ENCODE measurements at regions not wholly inside any gene's neighbourhood (a gene's known extent, or its start where the extent isn't known, plus 50 kb on each side); places are given as distances from the start of the nearest gene placed in this dataset.

GRCh38 chr14:49363821-49364751 lies 222.1 kb downstream of the RPS29 start:
- no TSS peak for BruUV-seq (replicated peaks)
- Histone ChIP-seq H3K27ac (ENCODE audit: low read depth, low read length, poor library complexity, severe bottlenecking) (no peak overlapping the region), H3K4me1 (ENCODE audit: insufficient read depth, low read length, poor library complexity, severe bottlenecking) (no peaks in the 10 kb centered on the region), H3K9me3 (ENCODE audit: low read depth, low read length, poor library complexity, severe bottlenecking) (no peaks in the 10 kb centered on the region), H3K27me3 (replicated peaks; ENCODE audit: insufficient read depth, low read depth, low read length, poor library complexity) (no peaks in the 10 kb centered on the region), H3K4me3 (ENCODE audit: low read depth, low read length, poor library complexity, severe bottlenecking) (no peak overlapping the region), H3K36me3 (ENCODE audit: insufficient read depth, low read length, poor library complexity, severe bottlenecking) (no peaks in the 10 kb centered on the region)
- DNase-seq (ENCODE audit: low spot score) = no peak
- TF ChIP-seq EZH2 (IDR thresholded peaks at IDR 0.05; ENCODE audit: borderline replicate concordance, low read depth, low read length, poor library complexity, severe bottlenecking) (no peak), CTCF (conservative IDR thresholded peaks at IDR 0.05; ENCODE audit: low read depth, low read length) (no peak)
- ChIA-PET CTCF (no interaction called here), POLR2A (ENCODE audit: low non-redundant PET) (no interaction called here)
- intact Hi-C loops (cut with micrococcal nuclease; ENCODE audit: unreplicated experiment) = no loop called here

GRCh38 chr14:49362916-49363315 lies 223.3 kb downstream of the RPS29 start:
- H3K27me3 ChIP-seq (replicated peaks; ENCODE audit: insufficient read depth, low read depth, low read length, poor library complexity) = no peaks in the 10 kb centered on the region

GRCh38 chr14:49339130-49339529 lies 247.1 kb downstream of the RPS29 start:
- Histone ChIP-seq H3K4me3 (ENCODE audit: low read depth, low read length, poor library complexity, severe bottlenecking) (no peak overlapping the region), H3K27ac (ENCODE audit: low read depth, low read length, poor library complexity, severe bottlenecking) (no peak overlapping the region), H3K27me3 (replicated peaks; ENCODE audit: insufficient read depth, low read depth, low read length, poor library complexity) (no peaks in the 10 kb centered on the region), H3K36me3 (ENCODE audit: insufficient read depth, low read length, poor library complexity, severe bottlenecking) (no peaks in the 10 kb centered on the region), H3K9me3 (ENCODE audit: low read depth, low read length, poor library complexity, severe bottlenecking) (no peaks in the 10 kb centered on the region), H3K4me1 (ENCODE audit: insufficient read depth, low read length, poor library complexity, severe bottlenecking) (no peaks in the 10 kb centered on the region)
- POLR2A ChIA-PET (ENCODE audit: low non-redundant PET) = no interaction called here
- CTCF ChIA-PET = no interaction called here
- intact Hi-C loops (cut with micrococcal nuclease; ENCODE audit: unreplicated experiment) = no loop called here
- DNase-seq (ENCODE audit: low spot score) = no peak
- no TSS peak for BruUV-seq (replicated peaks)
- no peak for TF ChIP-seq EZH2 (IDR thresholded peaks at IDR 0.05; ENCODE audit: borderline replicate concordance, low read depth, low read length, poor library complexity, severe bottlenecking)
- TF ChIP-seq CTCF (conservative IDR thresholded peaks at IDR 0.05; ENCODE audit: low read depth, low read length) = no peak

More at GRCh38 chr14:49362916-49363315, 223.3 kb downstream of the RPS29 start:
- no peaks in the 10 kb centered on the region for H3K36me3 ChIP-seq (ENCODE audit: insufficient read depth, low read length, poor library complexity, severe bottlenecking)
- intact Hi-C loops (cut with micrococcal nuclease; ENCODE audit: unreplicated experiment) = no loop called here
- H3K9me3 ChIP-seq (ENCODE audit: low read depth, low read length, poor library complexity, severe bottlenecking) = no peaks in the 10 kb centered on the region
- H3K4me1 ChIP-seq (ENCODE audit: insufficient read depth, low read length, poor library complexity, severe bottlenecking) = no peaks in the 10 kb centered on the region
- TF ChIP-seq CTCF (conservative IDR thresholded peaks at IDR 0.05; ENCODE audit: low read depth, low read length) (no peak), EZH2 (IDR thresholded peaks at IDR 0.05; ENCODE audit: borderline replicate concordance, low read depth, low read length, poor library complexity, severe bottlenecking) (no peak)
- ChIA-PET POLR2A (ENCODE audit: low non-redundant PET) (no interaction called here), CTCF (no interaction called here)
- BruUV-seq (replicated peaks) = no TSS peak
- no peak overlapping the region for H3K27ac ChIP-seq (ENCODE audit: low read depth, low read length, poor library complexity, severe bottlenecking)
- no peak for DNase-seq (ENCODE audit: low spot score)
- H3K4me3 ChIP-seq (ENCODE audit: low read depth, low read length, poor library complexity, severe bottlenecking) = no peak overlapping the region
